ENCODE measurements at regions not wholly inside any gene's neighbourhood (a gene's known extent, or its start where the extent isn't known, plus 50 kb on each side); places are given as distances from the start of the nearest gene placed in this dataset.

- TF ChIP-seq CTCF (IDR thresholded peaks at IDR 0.05; ENCODE audit: poor library complexity) (no peak), EZH2phosphoT487 (IDR thresholded peaks at IDR 0.05; ENCODE audit: low read depth, severe bottlenecking, unreplicated experiment) (no peak), EZH2 (IDR thresholded peaks at IDR 0.05; ENCODE audit: borderline replicate concordance) (no peak)
Observed at GRCh38 chr1:8112611-8113261, 86.6 kb upstream of the ERRFI1 start.

All from hepatocyte (in vitro differentiated cells).